ENCODE measurements at regions not wholly inside any gene's neighbourhood (a gene's known extent, or its start where the extent isn't known, plus 50 kb on each side); places are given as distances from the start of the nearest gene placed in this dataset.
A peak's percentile ranks its signal among the peaks of the same experiment; 100 is the strongest.

GRCh38 chr16:52742052-52742451, 195.1 kb upstream of the TOX3 start:
- Histone ChIP-seq H3K4me1 (replicated peaks in 1 of 4; ENCODE audit: control insufficient read depth in 3 of 4, insufficient read depth in 4 of 4, low read length in 3 of 4) (peaks cover 4 to 12% (median 8%) of the 10 kb centered on the region in 4 experiments; a peak in 5 of 7 replicates), H3K9ac (replicated peaks in 1 of 4; ENCODE audit: extremely low read depth in 1 of 4, low read depth in 3 of 4, low read length in 3 of 4) (no peak overlapping the region; a peak in 1 of 7 replicates), H3K14ac (ENCODE audit: insufficient read length) (no peak overlapping the region), H3K4me3 (ENCODE audit: extremely low read depth in 1 of 4, insufficient read depth in 2 of 4, low read depth in 3 of 4, low read length in 4 of 4) (no peak overlapping the region), H2BK15ac (ENCODE audit: low read length) (no peak overlapping the region), H2BK20ac (ENCODE audit: low read length) (peak overlapping the region; percentile 6; the same call in 1 of the 2 replicates), H3K79me1 (ENCODE audit: low read depth, low read length) (no peaks in the 10 kb centered on the region), H3K27ac (ENCODE audit: low read depth, low read length) (no peak overlapping the region), H4K8ac (ENCODE audit: extremely low read depth, insufficient read depth, low read length) (no peak overlapping the region), H3K36me3 (ENCODE audit: control insufficient read depth in 2 of 4, insufficient read depth in 4 of 4, low read length in 3 of 4) (no peaks in the 10 kb centered on the region), H3K27me3 (replicated peaks in 1 of 4; ENCODE audit: control insufficient read depth in 3 of 4, extremely low read depth in 1 of 4, insufficient read depth in 3 of 4, low read length in 3 of 4) (no peaks in the 10 kb centered on the region), H3K4ac (replicated peaks; ENCODE audit: insufficient read length, low read depth, low read length) (no peak overlapping the region), H2AK5ac (ENCODE audit: low read depth, low read length) (no peak overlapping the region), H3K56ac (replicated peaks; ENCODE audit: insufficient read length, low read depth, low read length) (no peak overlapping the region), H3K23me2 (ENCODE audit: low read depth, low read length) (no peaks in the 10 kb centered on the region), H3K9me3 (ENCODE audit: insufficient read depth in 2 of 2, low read depth in 1 of 2, low read length in 1 of 2) (no peaks in the 10 kb centered on the region), H2BK12ac (ENCODE audit: low read depth, low read length) (peak overlapping the region; percentile 45; the same call in 1 of the 2 replicates), H4K20me1 (replicated peaks in 1 of 2; ENCODE audit: control insufficient read depth in 1 of 2, insufficient read depth in 2 of 2, low read length in 2 of 2) (no peaks in the 10 kb centered on the region), H3K18ac (ENCODE audit: extremely low read depth, low read length) (peak overlapping the region; percentile 36), H3K23ac (ENCODE audit: insufficient read length) (no peak overlapping the region), H2BK120ac (replicated peaks; ENCODE audit: low read depth, low read length) (no peak overlapping the region), H2AFZ (ENCODE audit: low read length) (peak overlapping the region; percentile 19; the same call in 1 of the 2 replicates), H2BK5ac (ENCODE audit: low read depth, low read length) (peak overlapping the region; percentile 41; the same call in 1 of the 2 replicates), H4K5ac (ENCODE audit: insufficient read length, low read depth, low read length) (no peak overlapping the region), H3K79me2 (ENCODE audit: control insufficient read depth in 1 of 2, insufficient read depth in 2 of 2, low read length in 2 of 2) (no peaks in the 10 kb centered on the region), H3K4me2 (ENCODE audit: insufficient read depth in 1 of 2, low read depth in 2 of 2, low read length in 2 of 2) (peak overlapping the region; percentile 45 to 51), H4K91ac (replicated peaks; ENCODE audit: insufficient read length, low read length) (no peak overlapping the region)
- ChIA-PET POLR2A (ENCODE audit: partially characterized antibody) (no interaction called here), CTCF (ENCODE audit: partially characterized antibody) (interaction anchor here (0.8 to 3.8 kb wide), 4 partner anchors 10 to 672 kb away, joined by 3 to 10 read pairs (median 7); no protein-coding TSS in a partner anchor)
- DNase-seq (ENCODE audit: low read depth in 1 of 2, low spot score in 2 of 2): peak in 1 of 2 experiments; percentile 47
- FAIRE-seq: no peak
- 84% methylated on average over 8 of the region's 8 CpGs; no CpG with 5 or more reads in 1 of the 2 experiments for WGBS, 2 experiments (ENCODE audit: extremely low coverage in 1 of 2, insufficient coverage in 1 of 2, insufficient read length in 1 of 2, insufficient replicate concordance in 2 of 2, low coverage in 1 of 2, low lambda C conversion rate in 2 of 2, missing lambda C conversion rate in 1 of 2)
- no peak for TF ChIP-seq ATF2 (IDR thresholded peaks at IDR 0.05; ENCODE audit: low read length)
- no peak for TF ChIP-seq SIRT6 (IDR thresholded peaks at IDR 0.05; ENCODE audit: low read length)
- no peak for TF ChIP-seq RNF2 (IDR thresholded peaks at IDR 0.05; ENCODE audit: borderline replicate concordance, low read depth, low read length, missing control alignments, poor library complexity, severe bottlenecking)
- TF ChIP-seq CBX5 (IDR thresholded peaks at IDR 0.05; ENCODE audit: low read depth, low read length): no peak
- no peak for TF ChIP-seq SUZ12 (IDR thresholded peaks at IDR 0.05; ENCODE audit: low read length)
- no peak for TF ChIP-seq MAFK (IDR thresholded peaks at IDR 0.05; ENCODE audit: low read depth, low read length)
- TF ChIP-seq SAP30 (IDR thresholded peaks at IDR 0.05; ENCODE audit: insufficient read depth, insufficient replicate concordance, low read length): no peak
- TF ChIP-seq BCL11A (IDR thresholded peaks at IDR 0.05; ENCODE audit: low read depth in 2 of 2, low read length in 2 of 2): no peak
- no peak for TF ChIP-seq NRF1 (IDR thresholded peaks at IDR 0.05; ENCODE audit: low read depth, low read length)
- no peak for TF ChIP-seq USF2 (IDR thresholded peaks at IDR 0.05; ENCODE audit: low read length)
- no peak for TF ChIP-seq RXRA (IDR thresholded peaks at IDR 0.05; ENCODE audit: insufficient read depth, low read depth, low read length)
